Mesodermal cell (in vitro differentiated cells): ENCODE measurements at regions not wholly inside any gene's neighbourhood (a gene's known extent, or its start where the extent isn't known, plus 50 kb on each side); places are given as distances from the start of the nearest gene placed in this dataset.

Experiments
- H3K27ac ChIP-seq: 2 replicates; pipeline ENCODE4 v1.7.0; 2013; ENCODE audit warnings: mild to moderate bottlenecking, low read depth, low read length, moderate library complexity; ENCODE audit not compliant: severe bottlenecking
- H3K36me3 ChIP-seq: 2 replicates; pipeline ENCODE4 v1.7.1; 2013; ENCODE audit warnings: mild to moderate bottlenecking, low read length, moderate library complexity; ENCODE audit not compliant: control insufficient read depth, insufficient read depth
- H3K4me1 ChIP-seq: one replicate; pipeline ENCODE4 v1.7.1; 2013; ENCODE audit warnings: mild to moderate bottlenecking, low read length; ENCODE audit not compliant: insufficient read depth, control insufficient read depth, poor library complexity, severe bottlenecking
- H3K4me3 ChIP-seq: 2 replicates; pipeline ENCODE4 v1.7.0; 2013; ENCODE audit warnings: low read length, control low read depth, mild to moderate bottlenecking; ENCODE audit not compliant: insufficient read depth, poor library complexity, severe bottlenecking; ENCODE audit errors: extremely low read depth
- H3K9me3 ChIP-seq: 2 replicates; pipeline ENCODE4 v1.7.1; 2013; ENCODE audit warnings: mild to moderate bottlenecking, low read length, moderate library complexity; ENCODE audit not compliant: control insufficient read depth
- WGBS, 2 experiments: methylation state at CpG; one replicate each; pipeline ENCODE4 v1.1.5; 2013; ENCODE audit warnings: missing lambda C conversion rate in 2 of 2; ENCODE audit not compliant: insufficient coverage in 2 of 2; 5-methylcytosine and 5-hydroxymethylcytosine counted together

- no peaks in the 10 kb centered on the region for H3K9me3 ChIP-seq
- H3K4me1 ChIP-seq, result peaks cover 3% of the 10 kb centered on the region
- H3K27ac ChIP-seq, result no peak overlapping the region
- 67 to 100% methylated on average over 1 of the region's 2 CpGs for WGBS, 2 experiments
- H3K36me3 ChIP-seq, result no peaks in the 10 kb centered on the region
- H3K4me3 ChIP-seq, result no peak overlapping the region
Observed at GRCh38 chr2:150548527-150548926, 61.1 kb upstream of the RND3 start.

- Histone ChIP-seq H3K4me1 (no peaks in the 10 kb centered on the region), H3K36me3 (no peaks in the 10 kb centered on the region), H3K27ac (no peak overlapping the region), H3K4me3 (no peak overlapping the region), H3K9me3 (no peaks in the 10 kb centered on the region)
- WGBS, 2 experiments, result 94 to 100% methylated on average over 1 to 3 of the region's 4 CpGs
Observed at GRCh38 chr2:150545916-150546315, 58.4 kb upstream of the RND3 start.

- no peaks in the 10 kb centered on the region for H3K4me1 ChIP-seq
- no peak overlapping the region for H3K4me3 ChIP-seq
- no peaks in the 10 kb centered on the region for H3K9me3 ChIP-seq
- H3K27ac ChIP-seq, result no peak overlapping the region
- no peaks in the 10 kb centered on the region for H3K36me3 ChIP-seq
- WGBS, 2 experiments, result 80 to 100% methylated on average over 1 of the region's 3 CpGs
Observed at GRCh38 chr2:150544731-150545130, 57.3 kb upstream of the RND3 start.

- H3K4me1 ChIP-seq, result no peaks in the 10 kb centered on the region
- no peaks in the 10 kb centered on the region for H3K36me3 ChIP-seq
- no peak overlapping the region for H3K27ac ChIP-seq
- H3K4me3 ChIP-seq, result no peak overlapping the region
- H3K9me3 ChIP-seq, result no peaks in the 10 kb centered on the region
- 96% methylated on average over 20 to 27 of the region's 30 CpGs for WGBS, 2 experiments
Observed at GRCh38 chr2:150542692-150543091, 55.2 kb upstream of the RND3 start.

- Histone ChIP-seq H3K36me3 (no peaks in the 10 kb centered on the region), H3K9me3 (no peaks in the 10 kb centered on the region), H3K4me3 (no peak overlapping the region), H3K4me1 (no peaks in the 10 kb centered on the region), H3K27ac (no peak overlapping the region)
- 88 to 100% methylated on average over 2 to 3 of the region's 19 CpGs for WGBS, 2 experiments
Observed at GRCh38 chr2:150542172-150542571, 54.7 kb upstream of the RND3 start.

GRCh38 chr2:150538651-150539201 is 51.3 kb upstream of the RND3 start:
- Histone ChIP-seq H3K27ac (peak overlapping the region; percentile 26), H3K4me3 (no peak overlapping the region), H3K9me3 (peaks cover 9% of the 10 kb centered on the region), H3K4me1 (no peaks in the 10 kb centered on the region), H3K36me3 (no peaks in the 10 kb centered on the region)
- 94 to 100% methylated on average over 4 to 5 of the region's 7 CpGs for WGBS, 2 experiments
